Lower leg skin (tissue), 4 donors: ENCODE measurements at regions not wholly inside any gene's neighbourhood (a gene's known extent, or its start where the extent isn't known, plus 50 kb on each side); places are given as distances from the start of the nearest gene placed in this dataset.

Source experiments
- DNase-seq, 2 donors: peaks; one replicate each; pipeline ENCODE4 v3.0.0-alpha.2; 2019; ENCODE audit warnings: low spot score in 2 of 2
- H3K4me3 ChIP-seq: fragments of 200-600 bp; sonication (generic); 2 replicates; pipeline ENCODE4 v1.5.1; 2017; ENCODE audit warnings: mild to moderate bottlenecking, low read depth; ENCODE audit not compliant: poor library complexity, severe bottlenecking
- POLR2A ChIP-seq, 2 donors: fragments of 450-650 bp; IDR thresholded peaks; one replicate each; pipeline ENCODE4 v1.6.1; 2016 to 2017; ENCODE audit warnings: antibody characterized with exemption in 2 of 2, mild to moderate bottlenecking in 1 of 2, moderate library complexity in 1 of 2
- WGBS, 2 donors: methylation state at CpG; one replicate each; pipeline ENCODE4 v1.1.5; 2018; 5-methylcytosine and 5-hydroxymethylcytosine counted together
- intact Hi-C: fragments of 100-400 bp; cut with DNase I; formaldehyde crosslinking; loops from one replicate; pipeline ENCODE4 v1.15.0; 2023; ENCODE audit warnings: low total_unique reads
- TF ChIP-seq, protein P1 (sequence below), 3 donors: fragments of 450-650 bp; IDR thresholded peaks; one replicate each; pipeline ENCODE4 v1.5.1; 2016; ENCODE audit warnings: antibody characterized with exemption in 3 of 3, mild to moderate bottlenecking in 3 of 3, moderate library complexity in 2 of 3

DNA sequence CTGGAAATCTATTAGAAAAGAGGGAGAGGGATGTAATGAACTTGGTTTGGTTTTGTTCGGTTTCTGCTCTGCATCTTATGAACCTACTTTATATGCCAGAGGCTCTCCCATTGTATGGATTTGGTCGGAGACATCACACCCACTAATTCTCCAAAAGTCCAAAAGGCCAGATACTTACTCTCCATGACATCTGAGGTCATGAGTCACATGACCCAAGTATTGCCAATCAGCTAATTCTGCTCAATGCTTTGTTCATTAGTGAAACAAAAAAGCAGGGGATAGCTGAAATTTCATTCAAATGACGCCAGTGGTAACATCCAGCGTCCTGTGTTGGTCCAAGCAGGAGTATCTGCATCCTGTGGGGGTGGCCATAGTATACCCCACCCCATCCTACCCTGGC lies 173.6 kb downstream of the TRIM33 start:
- intact Hi-C loops: no loop called here
- DNase-seq: no peak
- H3K4me3 ChIP-seq: no peak overlapping the region
- 85 to 89% methylated on average over 4 of the region's 4 CpGs for WGBS, 2 donors
- TF ChIP-seq, protein P1, sequence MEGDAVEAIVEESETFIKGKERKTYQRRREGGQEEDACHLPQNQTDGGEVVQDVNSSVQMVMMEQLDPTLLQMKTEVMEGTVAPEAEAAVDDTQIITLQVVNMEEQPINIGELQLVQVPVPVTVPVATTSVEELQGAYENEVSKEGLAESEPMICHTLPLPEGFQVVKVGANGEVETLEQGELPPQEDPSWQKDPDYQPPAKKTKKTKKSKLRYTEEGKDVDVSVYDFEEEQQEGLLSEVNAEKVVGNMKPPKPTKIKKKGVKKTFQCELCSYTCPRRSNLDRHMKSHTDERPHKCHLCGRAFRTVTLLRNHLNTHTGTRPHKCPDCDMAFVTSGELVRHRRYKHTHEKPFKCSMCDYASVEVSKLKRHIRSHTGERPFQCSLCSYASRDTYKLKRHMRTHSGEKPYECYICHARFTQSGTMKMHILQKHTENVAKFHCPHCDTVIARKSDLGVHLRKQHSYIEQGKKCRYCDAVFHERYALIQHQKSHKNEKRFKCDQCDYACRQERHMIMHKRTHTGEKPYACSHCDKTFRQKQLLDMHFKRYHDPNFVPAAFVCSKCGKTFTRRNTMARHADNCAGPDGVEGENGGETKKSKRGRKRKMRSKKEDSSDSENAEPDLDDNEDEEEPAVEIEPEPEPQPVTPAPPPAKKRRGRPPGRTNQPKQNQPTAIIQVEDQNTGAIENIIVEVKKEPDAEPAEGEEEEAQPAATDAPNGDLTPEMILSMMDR (IDR thresholded peaks at IDR 0.05): no peak
- no peak for TF ChIP-seq POLR2A (IDR thresholded peaks at IDR 0.05)

DNA sequence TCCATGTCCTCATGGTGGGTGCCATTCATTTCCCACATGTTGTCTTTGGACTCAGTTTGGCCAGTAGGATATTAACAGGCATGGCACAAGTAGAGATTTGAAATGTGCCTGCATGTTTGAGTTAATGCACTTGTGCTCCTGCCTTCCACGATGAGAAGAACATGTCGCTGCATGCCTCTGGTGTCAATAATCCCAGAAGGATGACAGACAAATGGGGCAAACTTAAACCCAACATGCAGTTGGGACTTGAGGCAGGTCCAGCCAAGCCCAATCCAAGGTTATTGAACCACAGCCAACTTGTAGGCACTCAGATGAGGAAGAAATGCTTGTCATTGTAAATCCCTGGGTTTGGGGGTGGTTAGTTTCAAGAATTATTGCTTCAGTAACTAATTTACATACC lies 174.6 kb downstream of the TRIM33 start:
- DNase-seq: no peak
- TF ChIP-seq, protein P1 (IDR thresholded peaks at IDR 0.05): no peak
- no peak for TF ChIP-seq POLR2A (IDR thresholded peaks at IDR 0.05)
- intact Hi-C loops: no loop called here
- H3K4me3 ChIP-seq: no peak overlapping the region
- WGBS, 2 donors: 69 to 78% methylated on average over 2 of the region's 2 CpGs

DNA sequence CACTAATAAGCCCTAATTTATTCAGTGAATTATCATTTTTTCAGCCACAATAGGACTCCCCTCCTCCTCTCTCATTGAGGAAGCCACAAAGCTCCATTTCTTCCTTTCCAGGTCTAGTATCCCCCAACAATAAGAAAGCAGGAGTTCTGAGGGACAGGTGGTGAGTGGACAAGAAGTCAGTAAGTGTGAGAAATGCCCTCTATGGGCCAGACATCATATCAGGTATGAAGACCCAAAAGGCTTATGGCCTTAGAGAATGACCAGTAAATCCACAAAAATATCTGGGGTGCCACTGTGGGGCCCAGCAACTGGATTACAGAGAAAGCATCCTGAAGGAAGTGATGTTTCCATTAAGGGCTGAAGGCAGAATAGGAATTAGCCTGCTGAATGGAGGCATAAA lies 175.7 kb downstream of the TRIM33 start:
- H3K4me3 ChIP-seq: no peak overlapping the region
- TF ChIP-seq, protein P1 (IDR thresholded peaks at IDR 0.05): no peak
- TF ChIP-seq POLR2A (IDR thresholded peaks at IDR 0.05): no peak
- DNase-seq: no peak
- intact Hi-C loops: no loop called here

DNA sequence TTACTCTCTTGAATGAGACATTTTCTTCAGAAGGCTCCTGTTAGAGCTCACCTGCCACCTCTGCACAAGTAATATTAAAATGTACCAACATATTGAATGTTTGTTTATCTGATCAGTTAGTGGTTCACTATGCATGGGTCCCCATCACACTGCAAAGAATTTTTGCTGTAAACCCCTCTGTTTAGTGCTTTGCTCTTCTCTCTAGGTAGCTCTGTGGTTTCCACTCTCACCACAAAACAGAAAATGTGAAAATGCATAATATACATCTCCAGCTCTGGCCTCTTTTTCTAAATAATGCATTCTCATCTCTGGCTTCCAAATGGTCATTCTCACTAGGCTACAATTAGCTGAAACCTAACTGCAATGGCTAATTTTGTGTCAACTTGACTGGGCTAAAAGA lies 176.7 kb downstream of the TRIM33 start:
- intact Hi-C loops: no loop called here

DNA sequence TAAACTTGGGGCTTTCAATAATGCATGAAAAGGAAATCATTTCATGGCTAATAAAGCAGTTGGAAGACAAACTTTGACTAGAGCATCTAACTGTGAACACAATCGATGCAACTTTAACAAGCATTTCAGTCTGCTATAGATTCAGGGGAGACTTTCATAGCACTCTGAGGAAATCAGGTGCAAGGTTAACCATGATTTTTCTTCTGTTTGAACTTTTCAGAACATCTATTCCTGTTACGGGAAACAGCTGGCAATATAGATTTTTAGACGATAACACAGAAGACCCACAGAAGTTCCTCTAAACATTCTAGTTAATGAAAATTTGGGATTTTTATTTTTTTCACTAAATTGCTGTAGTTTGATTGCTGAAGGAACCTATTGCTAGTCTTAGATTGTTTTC lies 177.3 kb downstream of the TRIM33 start:
- intact Hi-C loops: no loop called here
- WGBS, 2 donors: 74 to 78% methylated on average over 3 of the region's 3 CpGs
- H3K4me3 ChIP-seq: no peak overlapping the region
- no peak for DNase-seq
- TF ChIP-seq POLR2A (IDR thresholded peaks at IDR 0.05): no peak
- TF ChIP-seq, protein P1 (IDR thresholded peaks at IDR 0.05): no peak

More for the DNA sequence above, 176.7 kb downstream of the TRIM33 start:
- no peak for DNase-seq
- TF ChIP-seq, protein P1 (IDR thresholded peaks at IDR 0.05): no peak
- no peak for TF ChIP-seq POLR2A (IDR thresholded peaks at IDR 0.05)
- no peak overlapping the region for H3K4me3 ChIP-seq

DNA sequence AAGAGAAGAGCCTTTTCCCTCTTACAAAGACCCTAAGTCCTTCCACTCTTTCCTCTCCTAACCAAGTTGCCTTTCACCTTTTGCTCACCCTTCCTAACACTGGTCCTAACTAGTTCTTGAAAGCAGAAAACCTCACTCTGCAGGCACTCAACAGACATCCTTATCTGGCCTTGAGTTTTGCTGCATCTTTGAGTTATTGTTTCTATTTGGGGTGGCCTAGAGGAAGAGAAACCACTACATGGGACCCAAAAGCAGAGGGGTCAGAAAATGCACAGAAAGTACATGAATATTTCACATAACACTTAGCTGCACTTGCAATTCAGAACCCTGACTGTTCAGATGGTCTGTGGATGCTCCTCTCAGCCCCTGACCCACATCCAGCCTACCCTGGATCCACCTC lies 178.3 kb upstream of the SYT6 start:
- DNase-seq: peak in 1 of 2 donors; percentile 0
- TF ChIP-seq, protein P1 (IDR thresholded peaks at IDR 0.05): no peak
- TF ChIP-seq POLR2A (IDR thresholded peaks at IDR 0.05): no peak
- intact Hi-C loops: no loop called here
- H3K4me3 ChIP-seq: no peak overlapping the region
